ENCODE measurements at regions not wholly inside any gene's neighbourhood (a gene's known extent, or its start where the extent isn't known, plus 50 kb on each side); places are given as distances from the start of the nearest gene placed in this dataset.

GRCh38 chr9:82651474-82651873, 411.5 kb downstream of the RASEF start:
- DNase-seq (ENCODE audit: low read depth), result no peak
- no peak for TF ChIP-seq CTCF (conservative IDR thresholded peaks at IDR 0.05; ENCODE audit: control insufficient read depth, insufficient read depth, low read depth, low read length)

GRCh38 chr9:82665324-82665723, 397.6 kb downstream of the RASEF start:
- no peak for TF ChIP-seq CTCF (conservative IDR thresholded peaks at IDR 0.05; ENCODE audit: control insufficient read depth, insufficient read depth, low read depth, low read length)
- H3K4me3 ChIP-seq (ENCODE audit: control insufficient read depth, low read depth, low read length), result no peak overlapping the region
- no peak for DNase-seq (ENCODE audit: low read depth)

More at GRCh38 chr9:82651474-82651873, 411.5 kb downstream of the RASEF start:
- H3K4me3 ChIP-seq (ENCODE audit: control insufficient read depth, low read depth, low read length), result no peak overlapping the region

GRCh38 chr9:82668689-82669199, 394.2 kb downstream of the RASEF start:
- no peak for DNase-seq (ENCODE audit: low read depth)
- H3K4me3 ChIP-seq (ENCODE audit: control insufficient read depth, low read depth, low read length), result no peak overlapping the region
- TF ChIP-seq CTCF (conservative IDR thresholded peaks at IDR 0.05; ENCODE audit: control insufficient read depth, insufficient read depth, low read depth, low read length), result no peak

- no peak for TF ChIP-seq CTCF (conservative IDR thresholded peaks at IDR 0.05; ENCODE audit: control insufficient read depth, insufficient read depth, low read depth, low read length)
- no peak overlapping the region for H3K4me3 ChIP-seq (ENCODE audit: control insufficient read depth, low read depth, low read length)
- no peak for DNase-seq (ENCODE audit: low read depth)
These were observed 392.9 kb downstream of the RASEF start for GRCh38 chr9:82670000-82670399.

GRCh38 chr9:82670726-82671125, 392.2 kb downstream of the RASEF start:
- no peak overlapping the region for H3K4me3 ChIP-seq (ENCODE audit: control insufficient read depth, low read depth, low read length)
- no peak for TF ChIP-seq CTCF (conservative IDR thresholded peaks at IDR 0.05; ENCODE audit: control insufficient read depth, insufficient read depth, low read depth, low read length)
- no peak for DNase-seq (ENCODE audit: low read depth)

- TF ChIP-seq CTCF (conservative IDR thresholded peaks at IDR 0.05; ENCODE audit: control insufficient read depth, insufficient read depth, low read depth, low read length), result no peak
- no peak for DNase-seq (ENCODE audit: low read depth)
- H3K4me3 ChIP-seq (ENCODE audit: control insufficient read depth, low read depth, low read length), result no peak overlapping the region
These were observed 389.7 kb downstream of the RASEF start for GRCh38 chr9:82673201-82673600.

GRCh38 chr9:82673919-82674318, 389.0 kb downstream of the RASEF start:
- no peak for TF ChIP-seq CTCF (conservative IDR thresholded peaks at IDR 0.05; ENCODE audit: control insufficient read depth, insufficient read depth, low read depth, low read length)
- H3K4me3 ChIP-seq (ENCODE audit: control insufficient read depth, low read depth, low read length), result no peak overlapping the region
- DNase-seq (ENCODE audit: low read depth), result no peak

All from fibroblast of mammary gland (primary cell).